CD4-positive, alpha-beta T cell treated with Interferon alpha-2 for 1 hour (primary cell): ENCODE measurements at regions not wholly inside any gene's neighbourhood (a gene's known extent, or its start where the extent isn't known, plus 50 kb on each side); places are given as distances from the start of the nearest gene placed in this dataset.

Experiments used
- DNase-seq, 2 donors: peaks; one replicate each; pipeline ENCODE4 v3.0.0-alpha.2; 2020 to 2022

- DNase-seq = no peak
Measured at GRCh38 chr15:31925541-31925940, 104.8 kb upstream of the CHRNA7 start.

- no peak for DNase-seq
Measured at GRCh38 chr15:31930967-31931366, 99.3 kb upstream of the CHRNA7 start.

GRCh38 chr15:31932576-31932975, 97.7 kb upstream of the CHRNA7 start:
- no peak for DNase-seq

GRCh38 chr15:31934821-31935220, 95.5 kb upstream of the CHRNA7 start:
- DNase-seq = no peak

- no peak for DNase-seq
Measured at GRCh38 chr15:31953478-31953877, 76.8 kb upstream of the CHRNA7 start.

GRCh38 chr15:31954374-31955172, 75.7 kb upstream of the CHRNA7 start:
- no peak for DNase-seq

- DNase-seq = no peak
Measured at GRCh38 chr15:31955734-31956133, 74.6 kb upstream of the CHRNA7 start.

GRCh38 chr15:31957581-31957980, 72.7 kb upstream of the CHRNA7 start:
- DNase-seq = no peak

- DNase-seq = no peak
Measured at GRCh38 chr15:31964586-31965307, 65.6 kb upstream of the CHRNA7 start.

- DNase-seq = no peak
Measured at GRCh38 chr15:31970007-31970406, 60.3 kb upstream of the CHRNA7 start.

- DNase-seq = no peak
Measured at GRCh38 chr15:31973197-31973596, 57.1 kb upstream of the CHRNA7 start.

- DNase-seq = no peak
Measured at GRCh38 chr15:31974154-31974794, 56.0 kb upstream of the CHRNA7 start.

- DNase-seq = peak in 1 of 2 donors; percentile 38
Measured at GRCh38 chr15:31974855-31975829, 55.2 kb upstream of the CHRNA7 start.

GRCh38 chr15:31975830-31976229, 54.5 kb upstream of the CHRNA7 start:
- DNase-seq = no peak

GRCh38 chr15:31977138-31977537, 53.2 kb upstream of the CHRNA7 start:
- DNase-seq = no peak

GRCh38 chr15:31977812-31978661, 52.3 kb upstream of the CHRNA7 start:
- DNase-seq = peak; percentile 26 to 51
